H1 (cell line): ENCODE measurements at regions not wholly inside any gene's neighbourhood (a gene's known extent, or its start where the extent isn't known, plus 50 kb on each side); places are given as distances from the start of the nearest gene placed in this dataset.

Source experiments
- EP300 ChIP-seq, 2 experiments: IDR thresholded peaks; 1 replicate in 1 of 2; 2 replicates in 1 of 2; pipeline ENCODE4 v1.6.1; 2011 to 2012; ENCODE audit warnings: low read depth in 2 of 2, low read length in 2 of 2, mild to moderate bottlenecking in 2 of 2, borderline replicate concordance in 1 of 2, inconsistent platforms in 1 of 2, moderate library complexity in 1 of 2
- EZH2 ChIP-seq: fragments of 200-600 bp; sonication (generic); IDR thresholded peaks from 2 replicates; pipeline ENCODE4 v1.7.1; 2012; ENCODE audit warnings: low read depth, mild to moderate bottlenecking, moderate library complexity, low read length, inconsistent platforms; ENCODE audit not compliant: severe bottlenecking
- POLR2A ChIP-seq, 2 experiments: IDR thresholded peaks; 1 replicate in 1 of 2; 2 replicates in 1 of 2; pipeline ENCODE4 v1.6.1; 2011; ENCODE audit warnings: low read depth in 2 of 2, low read length in 2 of 2, mild to moderate bottlenecking in 2 of 2; ENCODE audit errors: control extremely low read depth in 1 of 2
- POLR2AphosphoS5 ChIP-seq: IDR thresholded peaks from 2 replicates; pipeline ENCODE4 v1.6.1; 2011; ENCODE audit warnings: low read depth, low read length
- SRF ChIP-seq: IDR thresholded peaks from 2 replicates; pipeline ENCODE4 v1.6.1; 2011; ENCODE audit warnings: mild to moderate bottlenecking, low read depth, low read length, moderate library complexity
- TAF1 ChIP-seq: IDR thresholded peaks from 2 replicates; pipeline ENCODE4 v1.6.1; 2011; ENCODE audit warnings: mild to moderate bottlenecking, low read depth, low read length

GRCh38 chr1:238205045-238205662 is 314.4 kb upstream of the ZP4 start:
- TF ChIP-seq POLR2A (IDR thresholded peaks at IDR 0.05; ENCODE audit: control extremely low read depth in 1 of 2, low read depth in 2 of 2, low read length in 2 of 2), result no peak
- no peak for TF ChIP-seq EZH2
- TF ChIP-seq SRF, result no peak
- no peak for TF ChIP-seq POLR2AphosphoS5
- TF ChIP-seq TAF1, result no peak
- TF ChIP-seq EP300 (IDR thresholded peaks at IDR 0.05; ENCODE audit: borderline replicate concordance in 1 of 2, low read depth in 2 of 2, low read length in 2 of 2), result no peak
